IMR-90 (cell line): ENCODE measurements at regions not wholly inside any gene's neighbourhood (a gene's known extent, or its start where the extent isn't known, plus 50 kb on each side); places are given as distances from the start of the nearest gene placed in this dataset.

ENCODE experiments used
- ATAC-seq: fragments of 200-7000 bp; cut with Tn5 transposase; 2 replicates; pipeline ENCODE4 v1.9.1; 2020; ENCODE audit warnings: low read depth, mild to moderate bottlenecking, moderate library complexity
- BruUV-seq: library from RNA; stranded (reverse); fragments of 400-500 nt; replicated peaks from 2 replicates; lab custom pipeline; 2021; lab: Mats Ljungman, UMichigan
- CTCF ChIA-PET: fragments of 300-600 bp; formaldehyde crosslinking; extraction: SDS; loops from one replicate; lab custom pipeline; 2021; ENCODE audit warnings: antibody characterized with exemption; lab: Yijun Ruan, JAX
- POLR2A ChIA-PET: fragments of 300-600 bp; sonication (Branson Sonifier 250); formaldehyde crosslinking; loops from one replicate; lab custom pipeline; 2022; ENCODE audit warnings: antibody characterized with exemption; ENCODE audit not compliant: unreplicated experiment; lab: Charles Lee
- DNase-seq: peaks from one replicate; pipeline ENCODE4 v3.0.0; 2013
- H2AFZ ChIP-seq: replicated peaks from 2 replicates; pipeline ENCODE3; 2013; ENCODE audit warnings: low read length, mild to moderate bottlenecking; ENCODE audit not compliant: poor library complexity
- H2AK5ac ChIP-seq: 2 replicates; pipeline ENCODE4 v1.6.1; 2013; ENCODE audit warnings: low read depth, low read length, inconsistent platforms
- H2AK9ac ChIP-seq: replicated peaks from 2 replicates; pipeline ENCODE3; 2013; ENCODE audit warnings: mild to moderate bottlenecking, low read depth, low read length, moderate library complexity; ENCODE audit not compliant: poor library complexity
- H2BK120ac ChIP-seq: 2 replicates; pipeline ENCODE4 v1.6.1; 2013; ENCODE audit warnings: low read depth, low read length, inconsistent platforms
- H2BK15ac ChIP-seq: 3 replicates; pipeline ENCODE4 v1.6.1; 2013; ENCODE audit warnings: low read depth, low read length, inconsistent platforms
- H2BK20ac ChIP-seq: 2 replicates; pipeline ENCODE4 v1.6.1; 2013; ENCODE audit warnings: low read depth, mild to moderate bottlenecking, inconsistent platforms, low read length, moderate library complexity
- H2BK5ac ChIP-seq: 2 replicates; pipeline ENCODE4 v1.6.1; 2013; ENCODE audit warnings: mild to moderate bottlenecking, low read depth, low read length, inconsistent platforms; ENCODE audit not compliant: poor library complexity, severe bottlenecking
- H3K14ac ChIP-seq: replicated peaks from 2 replicates; pipeline ENCODE4 v1.6.1; 2013; ENCODE audit warnings: low read depth, low read length, inconsistent platforms
- H3K18ac ChIP-seq: 2 replicates; pipeline ENCODE4 v1.6.1; 2013; ENCODE audit warnings: low read depth, low read length, control low read depth
- H3K23ac ChIP-seq: 2 replicates; pipeline ENCODE4 v1.6.1; 2013; ENCODE audit warnings: low read depth, low read length, inconsistent platforms
- H3K27ac ChIP-seq: 2 replicates; pipeline ENCODE4 v1.5.1; 2013; ENCODE audit warnings: mild to moderate bottlenecking, control low read depth, low read length; ENCODE audit not compliant: insufficient read depth
- H3K27me3 ChIP-seq: 2 replicates; pipeline ENCODE4 v1.6.1; 2013; ENCODE audit warnings: low read length; ENCODE audit not compliant: control insufficient read depth, insufficient read depth
- H3K36me3 ChIP-seq: 2 replicates; pipeline ENCODE4 v1.6.1; 2013; ENCODE audit warnings: low read length, mixed read lengths; ENCODE audit not compliant: control insufficient read depth, insufficient read depth
- H3K4ac ChIP-seq: 2 replicates; pipeline ENCODE4 v1.6.1; 2013; ENCODE audit warnings: low read depth, low read length, inconsistent platforms
- H3K4me1 ChIP-seq: 2 replicates; pipeline ENCODE4 v1.6.1; 2013; ENCODE audit warnings: low read length, mixed read lengths; ENCODE audit not compliant: control insufficient read depth, insufficient read depth
- H3K4me2 ChIP-seq: 2 replicates; pipeline ENCODE4 v1.6.1; 2013; ENCODE audit warnings: low read depth, mild to moderate bottlenecking, control low read depth, low read length, moderate library complexity
- H3K4me3 ChIP-seq: 2 replicates; pipeline ENCODE4 v1.5.1; 2013; ENCODE audit warnings: low read depth, mild to moderate bottlenecking, control low read depth, low read length, moderate library complexity; ENCODE audit not compliant: insufficient read depth
- H3K56ac ChIP-seq: 2 replicates; pipeline ENCODE4 v1.6.1; 2013; ENCODE audit warnings: low read length, inconsistent platforms; ENCODE audit not compliant: insufficient read depth; ENCODE audit errors: extremely low read depth
- H3K79me1 ChIP-seq, 2 experiments: 2 replicates each; pipeline ENCODE4 v1.6.1; 2013; ENCODE audit warnings: low read length in 2 of 2, inconsistent platforms in 1 of 2, low read depth in 1 of 2
- H3K9ac ChIP-seq: 2 replicates; pipeline ENCODE4 v1.6.1; 2013; ENCODE audit warnings: low read depth, low read length, control low read depth
- H3K9me1 ChIP-seq: 2 replicates; pipeline ENCODE4 v1.6.1; 2013; ENCODE audit warnings: low read length, inconsistent platforms; ENCODE audit not compliant: insufficient read depth
- H3K9me3 ChIP-seq: 2 replicates; pipeline ENCODE4 v1.6.1; 2013; ENCODE audit warnings: low read length; ENCODE audit not compliant: control insufficient read depth, insufficient read depth
- H4K20me1 ChIP-seq: 2 replicates; pipeline ENCODE4 v1.6.1; 2013; ENCODE audit warnings: low read length, inconsistent platforms; ENCODE audit not compliant: insufficient read depth
- H4K5ac ChIP-seq: 2 replicates; pipeline ENCODE4 v1.6.1; 2013; ENCODE audit warnings: mild to moderate bottlenecking, low read depth, low read length, control low read depth
- H4K8ac ChIP-seq, 2 experiments: 2 replicates each; pipeline ENCODE4 v1.6.1; 2013; ENCODE audit warnings: low read depth in 2 of 2, low read length in 2 of 2, control low read depth in 1 of 2, inconsistent platforms in 1 of 2
- H4K91ac ChIP-seq: 2 replicates; pipeline ENCODE4 v1.6.1; 2013; ENCODE audit warnings: low read depth, low read length, inconsistent platforms; ENCODE audit not compliant: insufficient read depth
- BHLHE40 ChIP-seq: fragments of 150-350 bp; IDR thresholded peaks from 2 replicates; pipeline ENCODE4 v1.6.1; 2016; ENCODE audit warnings: mild to moderate bottlenecking, low read depth, low read length
- CHD1 ChIP-seq: IDR thresholded peaks from 2 replicates; pipeline ENCODE4 v1.6.1; 2012; ENCODE audit warnings: low read depth, low read length, improper control_type of control experiment
- FOS ChIP-seq: fragments of 150-350 bp; IDR thresholded peaks from 2 replicates; pipeline ENCODE4 v1.6.1; 2016; ENCODE audit warnings: low read depth, low read length
- MXI1 ChIP-seq: IDR thresholded peaks from 2 replicates; pipeline ENCODE4 v1.6.1; 2012; ENCODE audit warnings: low read depth, mild to moderate bottlenecking, low read length, moderate library complexity, borderline replicate concordance
- NFE2L2 ChIP-seq: fragments of 150-350 bp; IDR thresholded peaks from 2 replicates; pipeline ENCODE4 v1.6.1; 2016; ENCODE audit warnings: low read depth, mild to moderate bottlenecking, low read length
- POLR2A ChIP-seq: IDR thresholded peaks from 2 replicates; pipeline ENCODE4 v1.6.1; 2012; ENCODE audit warnings: mild to moderate bottlenecking, low read depth, low read length
- RAD21 ChIP-seq: IDR thresholded peaks from 2 replicates; pipeline ENCODE4 v1.6.1; 2012; ENCODE audit warnings: low read length, improper control_type of control experiment
- RCOR1 ChIP-seq: IDR thresholded peaks from 2 replicates; pipeline ENCODE4 v1.6.1; 2012; ENCODE audit warnings: mild to moderate bottlenecking, low read length, improper control_type of control experiment; ENCODE audit not compliant: insufficient replicate concordance
- WGBS, 2 experiments: methylation state at CpG; one replicate each; pipeline versions ENCODE4 v1.1.5 to v1.1.7; 2013; ENCODE audit warnings: missing lambda C conversion rate in 2 of 2; ENCODE audit not compliant: insufficient read length in 1 of 2; ENCODE audit errors: extremely low coverage in 2 of 2; 5-methylcytosine and 5-hydroxymethylcytosine counted together
- dilution Hi-C: fragments of 300-500 bp; cut with HindIII; formaldehyde crosslinking; loops from one replicate; pipeline ENCODE4 v1.14.3; 2018; ENCODE audit warnings: low sequenced_read_pairs; ENCODE audit not compliant: unreplicated experiment
- in situ Hi-C: fragments of 300-500 bp; cut with MboI; formaldehyde crosslinking; loops from 3 replicates; pipeline ENCODE4 v1.14.3; 2019; ENCODE audit warnings: low sequenced_read_pairs, inconsistent platforms, mixed read lengths
- intact Hi-C: fragments of 100-400 bp; cut with micrococcal nuclease; formaldehyde crosslinking; loops from 2 replicates; pipeline ENCODE4 v1.10.0; 2022

DNA sequence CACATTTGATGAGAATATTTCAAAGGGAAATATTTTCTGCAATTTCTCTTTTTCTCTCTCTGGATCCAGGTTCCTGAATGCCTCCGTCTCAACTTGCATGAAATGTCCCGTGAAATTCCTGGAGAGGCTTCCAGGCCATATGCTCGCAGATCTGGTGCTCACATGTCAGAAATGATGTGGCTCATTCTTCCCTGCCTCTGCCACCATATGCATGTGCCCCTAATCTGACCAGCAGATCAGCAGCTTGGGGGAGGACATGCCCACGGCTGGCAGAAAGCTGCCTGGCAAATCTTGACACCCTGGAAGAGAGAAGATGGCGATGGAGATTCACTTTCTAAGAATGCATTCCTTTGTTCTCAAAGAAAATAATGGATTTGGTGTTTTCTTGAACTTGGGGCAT lies 490.7 kb downstream of the RPS24 start:
- Histone ChIP-seq H3K36me3 (no peaks in the 10 kb centered on the region), H3K4me1 (peaks cover 5% of the 10 kb centered on the region), H4K20me1 (no peaks in the 10 kb centered on the region), H3K27ac (no peak overlapping the region), H3K4me3 (no peak overlapping the region), H2BK120ac (no peak overlapping the region), H3K27me3 (no peaks in the 10 kb centered on the region), H3K9ac (no peak overlapping the region), H3K4ac (no peak overlapping the region), H4K8ac (no peak overlapping the region), H2AK9ac (no peak overlapping the region), H2AFZ (no peak overlapping the region), H4K91ac (no peak overlapping the region), H2BK20ac (no peak overlapping the region), H3K18ac (no peak overlapping the region), H4K5ac (no peak overlapping the region), H3K9me3 (no peaks in the 10 kb centered on the region), H2AK5ac (no peak overlapping the region), H2BK15ac (no peak overlapping the region), H3K9me1 (no peaks in the 10 kb centered on the region; the same call in 1 of the 2 replicates), H3K56ac (no peak overlapping the region), H3K14ac (no peak overlapping the region), H3K4me2 (no peak overlapping the region), H2BK5ac (no peak overlapping the region), H3K79me1 (no peaks in the 10 kb centered on the region), H3K23ac (no peak overlapping the region)
- intact Hi-C loops (no loop called here), in situ Hi-C loops (no loop called here), dilution Hi-C loops (no loop called here)
- TF ChIP-seq POLR2A, result no peak
- no peak for TF ChIP-seq MXI1
- TF ChIP-seq FOS, result no peak
- TF ChIP-seq CHD1, result no peak
- TF ChIP-seq NFE2L2, result no peak
- TF ChIP-seq RAD21, result no peak
- TF ChIP-seq RCOR1, result no peak
- no peak for TF ChIP-seq BHLHE40
- ATAC-seq, result no peak
- WGBS, 2 experiments, result no CpG with 5 or more reads among the region's 5 CpGs
- ChIA-PET POLR2A (no interaction called here), CTCF (no interaction called here)
- no TSS peak for BruUV-seq
- no peak for DNase-seq
